ENCODE measurements at regions not wholly inside any gene's neighbourhood (a gene's known extent, or its start where the extent isn't known, plus 50 kb on each side); places are given as distances from the start of the nearest gene placed in this dataset.

DNA sequence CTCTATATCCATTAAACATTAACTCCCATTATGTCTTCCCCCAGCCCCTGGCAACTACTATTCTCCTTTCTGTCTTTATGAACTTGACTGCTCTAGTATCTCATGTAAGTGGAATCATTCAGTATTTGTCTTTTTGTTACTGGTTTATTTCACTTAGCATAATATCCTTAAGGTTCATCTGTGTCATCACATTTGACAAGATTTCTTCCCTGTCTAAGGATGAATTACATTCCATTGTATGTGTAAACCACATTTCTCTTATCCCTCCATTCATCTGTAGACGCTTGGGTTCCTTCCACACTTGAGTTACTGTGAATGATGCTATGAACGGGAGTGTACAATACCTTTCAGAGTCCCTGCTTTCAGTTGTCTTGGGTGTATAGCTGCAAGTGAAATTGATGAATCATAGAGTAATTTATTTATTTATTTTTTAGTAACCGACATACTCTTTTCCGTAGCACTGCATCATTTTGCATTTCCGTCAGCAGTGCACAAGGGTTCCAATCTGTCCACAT lies 399.7 kb upstream of the RBFOX1 start:
- no peak for DNase-seq (ENCODE audit: low read depth in 2 of 2)

DNA sequence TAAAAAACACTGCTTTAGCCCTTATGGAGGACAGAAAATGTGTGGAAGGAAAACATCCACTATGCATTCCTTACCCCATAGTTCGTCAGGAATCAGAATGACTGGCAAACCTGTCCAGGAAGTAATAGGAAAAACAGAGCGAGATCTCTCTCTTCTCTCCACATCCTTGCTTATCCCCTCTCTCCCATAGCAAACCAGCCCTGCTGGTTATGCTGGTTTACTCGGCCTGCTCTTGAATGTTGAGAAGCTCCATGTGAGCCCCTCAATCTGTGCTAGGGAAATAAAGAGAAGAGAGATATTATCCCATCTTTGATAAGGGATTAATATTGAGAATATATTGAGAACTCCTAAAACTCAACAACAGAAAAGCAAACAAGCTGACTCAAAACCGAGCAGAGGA lies 402.8 kb upstream of the RBFOX1 start:
- no peak for DNase-seq (ENCODE audit: low read depth in 2 of 2)

DNA sequence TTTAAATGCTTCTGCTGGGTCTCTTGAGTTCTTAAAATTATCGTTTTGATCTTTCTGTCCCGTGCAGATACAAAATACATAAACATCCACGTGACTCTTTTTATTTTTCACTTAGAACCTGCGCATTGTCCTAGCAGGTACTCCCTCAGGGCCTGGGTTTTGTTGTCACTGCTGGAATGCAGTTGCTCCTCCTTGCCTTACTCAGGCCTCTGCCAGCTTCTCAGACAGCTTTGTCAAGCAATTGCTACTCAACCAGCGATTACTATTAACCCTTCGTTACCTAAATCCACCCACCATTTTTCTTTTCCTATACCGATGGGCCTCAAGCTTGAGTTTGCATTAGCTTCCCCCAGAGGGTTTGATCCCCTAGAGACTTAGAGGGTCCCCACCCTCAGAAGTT lies 405.9 kb upstream of the RBFOX1 start:
- no peak for DNase-seq (ENCODE audit: low read depth in 2 of 2)

DNA sequence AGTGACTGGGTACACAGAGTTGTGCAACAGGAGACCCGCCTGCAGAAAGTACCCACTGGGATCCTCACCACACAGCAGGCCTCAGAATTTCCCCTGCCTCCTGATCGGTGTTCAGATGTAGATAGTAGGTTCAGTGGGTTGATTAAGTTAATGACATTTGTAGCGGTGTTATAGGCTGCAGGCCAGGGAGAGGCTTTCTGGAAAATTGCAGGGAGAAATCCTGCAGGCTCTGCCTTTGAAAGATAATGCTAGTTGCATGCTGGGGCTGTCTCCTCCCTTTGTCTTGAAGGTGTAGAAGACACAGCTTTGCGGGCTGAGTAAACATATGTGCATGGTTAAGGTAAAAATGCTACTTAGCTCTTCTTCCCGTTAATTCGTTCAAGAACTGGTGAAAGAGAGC lies 406.3 kb upstream of the RBFOX1 start:
- DNase-seq (ENCODE audit: low read depth in 2 of 2): no peak

DNA sequence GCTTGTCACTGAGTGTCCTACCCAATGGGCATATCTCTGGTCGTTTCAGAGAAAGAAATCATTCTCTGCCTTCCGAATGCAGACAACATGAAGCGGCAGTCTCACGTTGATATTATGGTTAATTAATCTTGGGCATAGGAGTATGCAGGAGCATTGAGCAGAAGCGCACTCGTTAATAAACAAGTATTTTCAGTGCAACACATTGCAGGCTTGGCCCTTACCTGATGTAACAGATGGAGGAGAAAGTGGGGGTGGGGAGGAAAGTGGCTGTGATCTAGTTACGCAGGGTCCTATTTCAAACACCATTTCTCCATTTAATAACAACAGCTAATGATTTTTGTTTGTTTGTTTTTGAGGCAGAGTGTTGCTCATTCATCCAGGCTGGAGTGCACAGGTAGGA lies 414.0 kb upstream of the RBFOX1 start:
- no peak for DNase-seq (ENCODE audit: low read depth in 2 of 2)

DNA sequence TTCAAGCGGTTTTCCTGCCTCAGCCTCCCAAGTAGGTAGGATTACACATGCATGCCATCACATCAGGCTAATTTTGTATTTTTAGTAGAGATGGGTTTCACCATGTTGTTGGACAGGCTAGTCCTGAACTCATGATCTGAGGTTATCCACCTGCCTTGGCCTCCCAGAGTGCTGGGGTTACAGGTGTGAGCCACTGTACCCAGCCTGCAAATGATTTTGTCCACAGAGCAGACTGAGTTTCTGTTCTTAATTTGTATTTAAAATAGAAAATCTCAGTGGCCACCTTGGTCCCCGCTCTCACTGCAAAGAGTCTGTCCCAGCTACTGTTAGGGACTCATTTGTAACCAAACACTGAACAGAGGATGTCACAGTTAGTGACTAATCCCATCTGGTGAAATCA lies 415.7 kb upstream of the RBFOX1 start:
- DNase-seq (ENCODE audit: low read depth in 2 of 2): no peak

DNA sequence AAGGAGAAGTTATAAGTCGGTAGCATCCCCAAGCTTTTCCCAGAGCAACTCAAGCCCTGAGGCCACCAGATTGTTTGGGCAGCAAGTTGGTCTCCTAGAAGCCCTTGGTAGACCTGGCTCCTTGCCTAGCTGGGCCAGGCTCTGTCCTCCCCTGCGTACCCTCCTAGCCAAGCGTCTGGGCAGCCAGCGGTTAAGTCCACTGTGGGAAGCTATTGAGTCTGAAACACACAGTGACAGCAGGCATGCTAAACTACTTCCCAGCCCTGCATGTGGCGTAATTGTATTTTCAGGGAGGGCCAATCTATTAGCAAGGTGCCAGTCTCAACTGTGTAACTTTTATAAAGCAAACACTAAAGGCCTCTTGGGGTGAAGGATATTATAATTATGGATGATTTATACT lies 419.1 kb upstream of the RBFOX1 start:
- DNase-seq (ENCODE audit: low read depth in 2 of 2): no peak

DNA sequence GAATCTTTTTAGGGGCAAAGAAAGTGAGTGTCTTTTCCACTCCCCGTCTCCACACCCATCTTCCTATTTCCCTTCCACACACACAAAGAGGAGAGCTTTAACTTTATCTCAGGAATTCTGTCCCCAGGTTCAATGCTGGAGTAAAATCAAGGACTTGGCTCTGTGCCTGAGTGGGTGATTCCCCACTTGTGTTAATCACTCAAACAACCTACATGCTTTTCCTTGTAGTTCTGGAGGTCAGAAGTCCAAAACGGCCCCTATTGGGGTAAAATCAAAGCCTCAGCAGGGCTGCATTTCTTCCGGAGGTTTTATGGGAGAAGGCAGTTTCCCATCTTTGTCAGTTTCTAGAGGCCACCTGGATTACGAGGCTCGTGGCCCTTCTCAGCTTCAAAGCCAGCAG lies 422.3 kb upstream of the RBFOX1 start:
- DNase-seq (ENCODE audit: low read depth in 2 of 2): no peak

DNA sequence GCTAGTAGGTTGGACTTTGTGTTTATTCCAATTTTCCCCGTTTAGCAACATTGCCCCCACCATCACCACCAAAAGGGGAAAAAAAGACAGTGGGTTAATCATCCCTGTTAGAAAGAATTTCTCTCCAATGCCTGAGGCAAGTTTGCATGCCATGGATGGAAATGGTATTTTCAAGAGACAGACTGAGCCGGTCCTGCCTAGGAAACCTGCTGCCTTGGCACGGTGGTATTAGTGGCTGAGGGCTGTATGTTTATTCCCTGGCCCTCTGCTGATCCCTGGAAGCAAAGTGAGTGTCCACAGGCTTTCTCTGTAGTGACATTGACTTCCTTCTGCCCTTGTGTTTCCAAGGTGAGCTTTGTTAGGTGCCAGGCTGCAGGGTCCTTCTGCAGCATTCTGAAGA lies 427.0 kb upstream of the RBFOX1 start:
- DNase-seq (ENCODE audit: low read depth in 2 of 2): no peak

DNA sequence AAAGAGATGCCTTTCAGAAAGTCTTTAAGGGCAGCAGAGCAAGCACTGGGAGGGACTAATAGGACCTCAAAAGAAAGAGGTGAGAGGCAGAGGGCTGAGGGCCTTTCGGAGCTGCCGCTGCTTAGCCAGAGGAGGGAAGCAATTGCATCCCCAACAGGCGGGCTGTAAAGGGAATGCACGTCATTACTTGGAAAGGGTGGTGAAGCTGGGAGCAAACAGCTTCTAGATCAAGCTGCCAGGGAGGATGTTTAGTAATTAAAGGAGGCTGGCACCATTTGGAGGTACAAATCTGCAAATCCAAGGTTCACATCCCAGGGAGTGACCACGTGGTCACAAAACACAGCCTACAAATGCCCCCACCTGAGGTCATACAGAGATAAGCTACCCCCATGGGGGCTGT lies 429.0 kb upstream of the RBFOX1 start:
- no peak for DNase-seq (ENCODE audit: low read depth in 2 of 2)

DNA sequence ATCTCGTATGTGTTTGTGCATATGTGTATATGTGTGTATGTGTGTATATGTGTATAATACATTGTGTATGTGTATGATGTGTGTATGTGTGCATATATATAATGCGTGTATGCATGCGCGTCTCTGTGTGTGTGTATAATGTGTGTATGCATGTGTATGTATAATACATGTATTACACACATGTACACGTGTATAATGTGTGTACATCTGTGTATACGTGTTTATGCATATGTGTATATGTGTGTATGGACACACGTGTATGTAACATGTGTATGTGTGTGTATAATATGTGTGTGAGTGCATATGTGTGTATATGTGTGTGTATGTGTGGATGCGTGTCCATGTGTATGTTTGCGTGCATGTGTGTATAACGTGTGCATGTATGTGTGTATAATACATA lies 433.7 kb upstream of the RBFOX1 start:
- DNase-seq (ENCODE audit: low read depth in 2 of 2): no peak

DNA sequence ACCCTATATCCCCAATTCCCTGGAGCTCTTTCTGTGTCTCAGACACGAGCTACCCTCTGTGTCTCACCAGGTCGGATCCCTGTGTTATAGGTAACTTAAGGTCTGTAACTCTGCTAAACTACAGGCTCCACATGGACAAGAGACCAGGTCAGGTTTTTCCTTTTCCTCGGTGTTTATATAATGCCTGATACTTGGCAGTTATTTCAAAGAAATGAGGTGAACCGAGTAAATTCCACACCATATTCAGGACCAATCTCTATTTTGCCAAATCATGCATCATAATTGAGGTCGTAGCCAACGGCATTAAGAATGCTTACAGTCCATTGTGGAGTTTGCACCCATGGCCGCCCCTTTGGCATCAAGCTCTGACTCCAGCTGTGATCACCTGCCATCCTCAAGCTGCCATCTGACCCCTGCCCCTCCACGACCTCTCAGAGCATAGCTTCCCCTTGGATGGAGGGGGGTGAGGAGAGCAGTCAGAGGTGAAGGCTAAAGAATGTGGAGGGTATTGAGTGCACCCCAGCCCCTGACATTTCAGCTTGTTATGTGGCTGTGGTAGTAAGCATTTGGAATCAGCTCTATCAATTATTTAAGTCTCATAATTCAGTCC lies 434.7 kb upstream of the RBFOX1 start:
- no peak for DNase-seq (ENCODE audit: low read depth in 2 of 2)

DNA sequence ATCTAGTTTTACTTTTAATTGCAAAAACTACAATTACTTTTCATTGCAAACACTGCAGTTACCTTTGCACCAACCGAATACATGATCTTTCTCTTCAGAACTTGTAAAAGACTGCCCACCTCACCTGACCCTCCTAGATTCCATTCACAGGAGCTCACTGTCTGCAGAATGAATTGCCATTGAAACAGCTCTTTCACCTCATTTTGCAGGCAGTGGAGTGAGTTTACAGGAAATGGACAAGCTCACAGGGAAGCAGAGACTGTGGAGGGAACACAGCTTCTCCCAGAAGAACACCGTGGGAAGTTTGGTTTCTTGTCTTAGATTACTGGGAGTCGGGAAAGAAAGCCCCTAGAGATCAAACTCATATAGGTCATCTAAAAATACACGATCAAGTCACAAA lies 439.7 kb upstream of the RBFOX1 start:
- DNase-seq (ENCODE audit: low read depth in 2 of 2): no peak

DNA sequence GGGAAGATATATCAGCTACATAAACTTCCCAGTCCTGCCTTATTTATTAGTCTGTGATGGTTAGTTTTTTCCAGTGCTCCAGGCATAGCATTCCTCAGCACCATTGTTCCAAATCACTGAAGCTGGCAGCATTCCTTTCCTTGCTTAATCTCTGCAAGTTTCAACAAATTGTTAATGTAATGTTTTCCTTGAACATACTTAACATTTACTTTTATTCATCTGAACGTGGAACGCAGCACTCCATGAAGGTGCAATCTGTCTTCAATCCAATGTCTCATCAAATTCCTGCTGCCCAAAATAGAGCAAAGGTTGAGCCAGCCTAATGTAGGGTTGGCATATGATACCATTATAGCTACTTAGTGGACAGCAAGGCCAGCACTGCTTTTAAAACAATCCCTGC lies 441.1 kb upstream of the RBFOX1 start:
- no peak for DNase-seq (ENCODE audit: low read depth in 2 of 2)

DNA sequence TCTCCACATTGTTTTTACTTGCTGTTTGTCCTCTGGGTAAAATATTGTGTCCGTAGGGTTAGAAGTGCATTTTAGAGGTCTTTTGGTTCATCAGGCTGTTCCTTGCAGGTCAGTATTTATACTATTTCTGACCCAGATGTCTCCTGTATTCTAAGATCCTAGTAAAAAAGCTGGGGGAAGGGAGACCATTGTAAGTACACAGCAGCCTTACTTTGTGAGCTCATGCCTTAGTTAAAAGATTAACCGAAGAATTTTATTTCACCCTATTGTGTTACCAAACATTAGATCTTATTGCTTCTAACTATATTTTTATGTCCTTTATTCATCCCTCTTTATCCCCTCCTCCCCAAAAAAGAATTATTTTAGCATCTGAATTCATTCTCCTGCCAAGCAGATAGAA lies 444.1 kb upstream of the RBFOX1 start:
- DNase-seq (ENCODE audit: low read depth in 2 of 2): no peak

DNA sequence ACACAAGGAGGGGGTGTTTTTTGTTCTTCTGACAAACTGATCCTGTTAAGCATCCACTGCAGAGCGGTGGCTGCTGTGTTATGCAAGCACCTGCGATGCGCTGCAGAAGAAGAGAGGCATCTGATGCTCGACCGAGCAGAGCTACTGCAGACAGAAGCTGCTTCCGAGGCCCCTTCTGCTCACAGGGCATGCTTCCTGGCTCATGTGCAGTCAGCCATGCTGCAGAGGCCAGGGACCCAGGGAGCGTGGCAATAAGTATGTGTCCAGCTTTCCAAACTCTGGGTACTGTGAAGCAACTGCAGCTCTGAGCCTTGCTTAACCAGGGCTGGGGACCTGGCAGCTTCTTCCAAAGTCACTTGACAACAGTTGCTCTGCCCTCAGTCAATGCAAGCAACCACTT lies 448.6 kb upstream of the RBFOX1 start:
- DNase-seq (ENCODE audit: low read depth in 2 of 2): no peak

DNA sequence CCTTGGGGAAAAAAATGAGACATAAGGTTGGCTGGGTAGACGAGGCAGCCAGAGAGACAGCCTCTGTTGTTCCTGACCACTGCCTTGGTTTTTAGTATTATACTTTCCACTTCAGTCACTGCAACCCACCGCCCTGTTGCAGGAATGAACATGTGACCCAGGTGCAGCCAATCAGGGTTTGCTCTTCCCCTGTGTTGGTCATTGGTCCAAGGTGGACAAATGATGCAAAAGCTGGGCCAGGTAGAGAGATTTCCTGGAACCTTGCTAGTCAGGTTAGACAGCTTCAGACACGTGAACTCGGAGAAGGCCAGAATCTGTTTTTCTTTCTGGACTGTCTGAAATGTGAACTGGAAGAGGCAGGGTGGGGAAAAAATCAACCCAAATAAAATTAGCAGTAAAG lies 452.4 kb upstream of the RBFOX1 start:
- no peak for DNase-seq (ENCODE audit: low read depth in 2 of 2)

DNA sequence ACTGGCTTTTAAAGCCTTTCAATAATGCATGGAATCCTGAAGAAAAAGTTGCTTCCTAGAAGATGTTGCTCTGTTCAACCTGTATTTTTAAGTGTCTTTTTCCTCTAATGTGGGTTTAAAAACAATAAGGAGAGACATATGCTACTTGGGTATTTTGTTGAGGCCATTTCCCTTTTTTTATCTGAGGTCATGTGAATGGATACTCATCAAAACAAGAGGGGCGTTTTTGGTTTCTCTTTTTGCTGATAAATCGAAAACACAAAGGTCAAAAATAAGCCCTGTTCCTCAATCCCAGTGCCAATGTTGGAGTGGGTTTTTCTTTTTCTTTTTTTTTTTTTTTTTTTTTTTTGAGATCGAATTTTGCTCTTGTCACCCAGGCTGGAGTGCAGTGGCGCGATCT lies 468.0 kb upstream of the RBFOX1 start:
- DNase-seq (ENCODE audit: low read depth in 2 of 2): no peak

DNA sequence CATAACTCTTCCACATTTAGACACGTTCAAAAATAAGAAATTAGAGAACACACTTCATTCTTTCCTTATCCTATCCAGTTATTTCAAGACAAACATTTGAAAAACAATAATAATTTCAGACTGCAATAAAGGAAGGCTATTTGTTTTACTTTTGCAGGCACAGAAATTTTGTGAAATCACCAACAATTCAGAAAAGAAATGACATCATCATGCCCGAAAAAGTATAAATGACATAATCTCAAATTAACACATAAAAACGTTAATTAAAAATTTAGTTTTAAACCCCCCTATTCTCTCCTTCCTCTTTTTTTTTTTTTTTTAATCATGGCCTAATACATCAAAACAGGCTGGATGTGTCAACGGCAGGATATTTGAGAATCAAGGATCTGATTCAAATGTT lies 468.4 kb upstream of the RBFOX1 start:
- DNase-seq (ENCODE audit: low read depth in 2 of 2): no peak

DNA sequence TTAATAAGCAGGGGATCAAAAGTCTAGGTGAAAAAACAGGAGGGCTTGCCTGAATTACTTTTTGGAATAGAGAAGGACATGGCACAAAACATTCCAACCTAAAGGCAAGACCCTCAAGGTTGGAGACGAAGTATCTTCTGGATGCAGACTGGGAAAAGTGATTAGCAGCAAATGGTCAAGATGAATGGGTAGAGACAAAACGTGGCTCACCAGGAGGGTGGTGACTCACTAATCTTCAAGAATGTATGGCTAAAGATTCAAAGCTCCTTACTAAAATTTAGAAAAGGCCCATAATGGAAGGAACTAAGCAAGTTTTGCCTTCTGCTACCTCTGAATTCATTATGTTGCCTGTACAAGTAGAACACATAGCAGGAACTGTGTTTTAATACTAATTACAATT lies 469.5 kb upstream of the RBFOX1 start:
- DNase-seq (ENCODE audit: low read depth in 2 of 2): no peak

DNA sequence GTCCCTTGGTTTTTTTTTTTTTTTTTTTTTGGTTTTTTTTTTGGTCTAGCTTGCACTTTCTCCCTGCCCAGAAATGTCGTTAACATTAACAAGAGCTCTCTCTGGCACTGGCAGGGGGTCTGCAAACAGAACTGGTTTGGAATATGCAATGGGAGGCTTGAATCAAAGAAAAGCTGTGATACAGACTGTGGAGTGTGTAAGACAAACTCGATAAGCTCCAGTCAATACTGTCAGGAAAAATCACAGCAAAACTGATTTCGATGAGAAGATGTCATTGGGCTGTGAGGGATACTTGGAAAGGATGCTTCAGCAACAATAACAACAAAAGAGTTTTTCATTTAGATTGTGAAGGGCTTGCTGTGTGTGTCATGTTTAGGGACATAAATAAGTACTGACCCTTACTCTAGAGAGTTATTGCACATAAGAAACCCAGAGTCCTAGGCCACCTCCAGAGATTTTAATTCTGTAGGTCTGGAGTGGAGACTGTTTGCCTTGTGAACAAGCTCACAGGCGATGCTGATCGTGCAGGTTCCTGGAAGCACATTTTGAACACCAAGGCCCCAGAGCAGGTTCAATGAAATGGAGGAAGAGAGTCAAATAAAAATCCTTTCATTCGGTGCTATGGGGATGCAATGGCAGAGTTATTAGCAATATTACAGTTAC lies 470.7 kb upstream of the RBFOX1 start:
- DNase-seq (ENCODE audit: low read depth in 2 of 2): no peak

DNA sequence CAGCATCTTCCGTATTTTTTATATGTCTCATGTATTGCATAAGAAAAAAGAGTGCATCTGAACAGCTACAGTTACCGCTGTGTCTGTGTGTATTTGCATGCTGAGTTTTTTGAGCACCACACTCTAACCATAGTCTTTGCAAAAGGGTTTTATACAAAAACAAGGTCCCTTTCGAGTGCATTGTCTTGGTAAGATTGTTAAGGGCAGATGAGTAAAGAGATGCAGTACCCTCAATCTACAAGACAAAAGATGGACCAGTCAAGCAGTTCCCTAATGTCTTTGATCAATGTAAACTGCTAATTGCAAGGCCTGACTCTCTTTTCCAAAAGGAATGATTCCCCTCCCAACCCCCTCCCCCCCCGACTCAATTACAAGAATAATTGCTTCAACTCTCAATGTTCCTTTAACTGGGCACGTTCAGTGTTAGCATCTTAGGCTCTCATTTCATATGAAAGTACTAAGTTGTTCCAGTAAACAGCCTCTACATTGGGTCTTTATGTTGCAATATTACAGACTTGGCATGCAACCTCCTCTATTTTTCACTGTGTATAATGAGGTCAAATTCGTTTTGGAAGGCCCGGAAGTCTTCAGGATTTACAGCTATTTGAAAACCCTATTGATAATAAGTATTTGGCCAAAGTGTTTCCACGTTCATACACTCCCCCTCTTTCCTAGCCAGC lies 471.4 kb upstream of the RBFOX1 start:
- no peak for DNase-seq (ENCODE audit: low read depth in 2 of 2)

DNA sequence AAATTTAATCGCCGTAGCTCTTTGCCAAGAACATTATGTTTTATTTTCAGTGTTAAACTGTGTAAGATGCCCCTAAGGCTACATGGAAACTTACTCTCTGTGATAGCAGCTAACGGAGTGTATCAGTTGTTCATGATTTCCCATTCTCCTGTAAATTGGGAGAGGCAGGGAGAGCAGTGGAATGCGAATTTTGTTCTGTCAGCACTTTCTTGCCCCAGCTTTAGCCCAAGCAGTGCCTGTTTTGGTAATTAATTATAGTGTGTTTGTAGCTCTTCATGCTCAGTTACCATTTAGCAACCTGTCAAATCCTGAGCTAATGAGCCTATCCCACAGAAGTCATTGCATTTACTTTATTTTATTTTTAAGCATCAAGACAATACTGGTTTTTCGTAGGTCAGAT lies 475.1 kb upstream of the RBFOX1 start:
- DNase-seq (ENCODE audit: low read depth in 2 of 2): no peak

All from stimulated activated CD4-positive, alpha-beta T cell treated with anti-CD3 and anti-CD28 coated beads, Interleukin-15, amount 100 ng/mL, for 48 hours (primary cell).